SK-N-SH treated with all-trans-retinoic acid at 6 μM for 48 hours (cell line): ENCODE measurements at regions not wholly inside any gene's neighbourhood (a gene's known extent, or its start where the extent isn't known, plus 50 kb on each side); places are given as distances from the start of the nearest gene placed in this dataset.

Experiments
- GLIS3 ChIP-seq: fragments of 250-450 bp; sonication (Bioruptor Pico); IDR thresholded peaks from 2 replicates; pipeline ENCODE4 v1.5.0; 2020; ENCODE audit warnings: mild to moderate bottlenecking, moderate library complexity
- TCF4 ChIP-seq: fragments of 250-450 bp; sonication (Bioruptor Pico); IDR thresholded peaks from 2 replicates; pipeline ENCODE4 v1.8.0; 2021; ENCODE audit warnings: mild to moderate bottlenecking, moderate library complexity, borderline replicate concordance
- ZFP3 ChIP-seq: fragments of 250-450 bp; sonication (Bioruptor Pico); IDR thresholded peaks from 2 replicates; pipeline ENCODE4 v1.5.0; 2020; ENCODE audit warnings: mild to moderate bottlenecking, moderate library complexity
- ZFP30 ChIP-seq: fragments of 450-650 bp; formaldehyde crosslinking; IDR thresholded peaks from 2 replicates; pipeline ENCODE4 v1.5.0; 2022; ENCODE audit warnings: mild to moderate bottlenecking, moderate library complexity
- ZNF70 ChIP-seq: fragments of 450-650 bp; formaldehyde crosslinking; IDR thresholded peaks from 2 replicates; pipeline ENCODE4 v1.5.0; 2020; ENCODE audit warnings: mild to moderate bottlenecking, moderate library complexity

DNA sequence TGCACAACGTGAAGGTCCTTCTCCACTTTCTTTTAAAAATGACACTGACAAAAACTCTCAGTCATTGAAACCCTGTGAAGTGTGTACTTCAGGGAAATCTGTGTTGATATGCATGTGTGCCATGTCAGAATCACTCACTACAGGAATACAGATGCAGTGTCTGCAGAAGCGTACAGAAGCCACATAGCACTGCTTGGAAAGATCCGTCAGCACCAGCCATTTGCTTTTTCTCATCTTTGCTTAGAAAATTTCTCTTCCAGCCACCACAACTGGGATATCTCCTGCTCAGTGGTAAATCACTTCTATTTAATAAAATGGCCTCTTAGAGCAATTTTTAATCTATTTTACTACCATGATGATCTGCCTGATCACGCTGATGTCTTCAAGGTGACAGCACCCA is 91.3 kb upstream of the ARHGEF26 start:
- no peak for TF ChIP-seq ZNF70 (CRISPR knock-in tag)
- no peak for TF ChIP-seq ZFP30 (CRISPR knock-in tag)
- TF ChIP-seq GLIS3 (CRISPR knock-in tag): no peak
- TF ChIP-seq ZFP3 (CRISPR knock-in tag): no peak
- no peak for TF ChIP-seq TCF4 (CRISPR knock-in tag)
